A673 (cell line): ENCODE measurements at regions not wholly inside any gene's neighbourhood (a gene's known extent, or its start where the extent isn't known, plus 50 kb on each side); places are given as distances from the start of the nearest gene placed in this dataset.

ENCODE experiments used
- CTCF ChIP-seq: fragments of 300-800, 200-600 bp; sonication (generic); conservative IDR thresholded peaks from 2 replicates; pipeline ENCODE4 v1.5.1; 2017; ENCODE audit warnings: low read depth, mild to moderate bottlenecking, antibody characterized with exemption, low read length, moderate library complexity, mixed read lengths
- EZH2 ChIP-seq: fragments of 200-600 bp; sonication (generic); IDR thresholded peaks from 2 replicates; pipeline ENCODE4 v1.6.1; 2017; ENCODE audit warnings: borderline replicate concordance, low read depth, mild to moderate bottlenecking, mixed read lengths, antibody characterized with exemption, low read length; ENCODE audit not compliant: poor library complexity, severe bottlenecking

GRCh38 chr18:2478662-2479061 lies 92.6 kb downstream of the METTL4 start:
- no peak for TF ChIP-seq CTCF
- no peak for TF ChIP-seq EZH2
